Stimulated activated CD8-positive, alpha-beta memory T cell treated with anti-CD3 and anti-CD28 coated beads, Interleukin-7, amount 100 ng/mL, for 1 hour (primary cell): ENCODE measurements at regions not wholly inside any gene's neighbourhood (a gene's known extent, or its start where the extent isn't known, plus 50 kb on each side); places are given as distances from the start of the nearest gene placed in this dataset.
"Not testable (repeated sequence)": the region's sequence is repeated elsewhere in the genome, so short reads cannot be mapped to it uniquely, and the experiment has no call there.

Experiments
- DNase-seq, 2 donors: peaks; one replicate each; pipeline ENCODE4 v3.0.0-alpha.2; 2020; ENCODE audit warnings: low read depth in 2 of 2

DNA sequence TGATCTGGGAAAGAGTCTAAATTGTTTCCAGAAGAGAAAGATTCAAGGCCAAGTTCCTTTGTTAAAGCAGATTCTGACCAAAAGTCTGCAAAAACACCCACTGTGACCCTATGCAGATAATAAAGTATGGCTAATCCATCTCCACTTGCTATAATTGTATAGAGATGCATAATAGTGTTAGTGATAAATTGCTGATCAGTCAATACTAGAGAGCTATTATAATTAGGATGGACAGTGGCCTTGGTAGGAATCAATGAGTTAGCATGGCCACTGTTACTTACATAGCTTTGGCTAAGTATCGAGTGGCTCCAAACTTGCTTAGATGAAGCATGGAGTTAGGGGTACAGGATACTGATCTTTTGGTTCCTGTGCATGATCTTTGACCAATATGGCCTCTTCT, 683.4 kb upstream of the MEF2C start:
- no peak for DNase-seq

DNA sequence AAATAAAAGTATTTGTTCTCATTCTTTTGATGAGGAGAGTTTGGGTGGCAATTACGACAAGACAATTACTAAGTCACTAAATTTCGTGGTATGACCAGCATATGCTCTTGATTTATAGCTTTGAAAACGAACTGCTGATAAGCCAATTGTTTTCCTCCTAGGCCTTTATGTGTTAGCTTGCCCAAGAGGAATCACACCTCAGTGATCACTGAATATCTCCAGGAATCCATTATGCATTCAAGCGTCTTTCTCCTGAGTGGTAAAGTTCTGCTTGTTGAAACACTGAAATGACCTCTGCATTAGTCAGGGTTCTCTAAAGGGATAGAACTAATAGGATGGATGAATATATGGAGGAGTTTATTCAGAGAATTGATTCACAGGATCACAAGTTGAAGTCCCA, 677.7 kb upstream of the MEF2C start:
- no peak for DNase-seq

DNA sequence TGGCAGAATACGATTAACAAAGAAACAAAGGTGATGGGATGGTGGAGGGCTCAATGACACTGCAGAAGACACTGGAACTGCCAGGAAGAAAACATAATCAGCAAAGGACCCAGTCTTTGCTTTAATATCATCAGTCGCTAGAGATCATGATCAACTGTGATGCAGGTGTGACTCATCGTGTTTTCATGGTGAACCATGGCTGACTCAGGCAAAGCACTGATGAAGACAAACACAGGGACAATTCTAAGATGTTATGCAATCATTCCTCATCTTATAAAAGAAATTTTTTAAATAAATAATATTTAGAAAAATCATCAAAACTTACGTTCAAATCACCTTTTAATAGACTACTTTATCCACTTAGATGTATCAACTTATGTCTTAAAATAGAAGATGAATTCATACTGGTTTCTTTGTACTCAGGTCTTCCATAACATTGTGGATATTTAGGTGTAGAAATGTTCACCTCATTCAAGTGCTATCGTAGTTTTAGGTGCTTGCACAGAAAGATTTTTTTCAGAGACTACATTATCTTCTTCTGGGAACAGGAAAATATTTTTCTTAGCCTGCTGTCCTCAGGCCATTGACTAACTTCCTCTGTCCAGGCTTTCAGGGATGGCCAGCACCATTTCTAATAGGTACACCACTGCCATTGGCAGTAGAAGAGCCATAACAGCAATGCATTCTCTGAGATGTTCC, 673.4 kb upstream of the MEF2C start:
- DNase-seq: no peak

GRCh38 chr5:89546657-89547056, 663.7 kb upstream of the MEF2C start:
- no peak for DNase-seq

DNA sequence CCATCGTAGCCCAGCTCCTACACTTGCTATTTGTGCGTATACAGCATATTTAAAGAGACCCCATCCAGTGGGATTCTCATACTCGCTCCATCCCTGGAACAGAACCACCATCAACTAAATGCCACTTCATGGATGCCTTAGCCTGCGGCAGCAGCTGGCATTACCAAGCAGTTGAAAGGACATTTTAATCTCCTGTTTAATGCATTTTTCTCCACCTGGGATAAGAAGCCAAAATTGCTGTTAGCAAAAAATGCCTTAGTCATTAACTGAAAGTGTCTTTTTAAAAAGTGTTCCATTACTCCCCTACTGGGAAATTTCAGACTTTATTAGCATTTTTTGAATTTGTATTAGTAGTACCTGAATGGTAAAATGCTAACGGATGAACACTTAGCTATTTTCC, 662.6 kb upstream of the MEF2C start:
- no peak for DNase-seq

- no peak for DNase-seq
Measured at GRCh38 chr5:89545076-89545475, 662.1 kb upstream of the MEF2C start.

GRCh38 chr5:89542736-89543135, 659.8 kb upstream of the MEF2C start:
- no peak for DNase-seq

- DNase-seq: no peak
Measured at GRCh38 chr5:89537800-89538199, 654.8 kb upstream of the MEF2C start.

- no peak for DNase-seq
Measured at GRCh38 chr5:89536020-89536419, 653.0 kb upstream of the MEF2C start.

GRCh38 chr5:89535411-89535810, 652.4 kb upstream of the MEF2C start:
- no peak for DNase-seq

GRCh38 chr5:89534331-89534730, 651.3 kb upstream of the MEF2C start:
- DNase-seq: no peak

GRCh38 chr5:89524785-89525184, 641.8 kb upstream of the MEF2C start:
- DNase-seq: no peak

- DNase-seq: not testable (repeated sequence)
Measured at GRCh38 chr5:89523867-89524266, 640.9 kb upstream of the MEF2C start.

GRCh38 chr5:89520771-89521170, 637.8 kb upstream of the MEF2C start:
- DNase-seq: no peak

GRCh38 chr5:89513299-89514044, 630.5 kb upstream of the MEF2C start:
- DNase-seq: no peak

DNA sequence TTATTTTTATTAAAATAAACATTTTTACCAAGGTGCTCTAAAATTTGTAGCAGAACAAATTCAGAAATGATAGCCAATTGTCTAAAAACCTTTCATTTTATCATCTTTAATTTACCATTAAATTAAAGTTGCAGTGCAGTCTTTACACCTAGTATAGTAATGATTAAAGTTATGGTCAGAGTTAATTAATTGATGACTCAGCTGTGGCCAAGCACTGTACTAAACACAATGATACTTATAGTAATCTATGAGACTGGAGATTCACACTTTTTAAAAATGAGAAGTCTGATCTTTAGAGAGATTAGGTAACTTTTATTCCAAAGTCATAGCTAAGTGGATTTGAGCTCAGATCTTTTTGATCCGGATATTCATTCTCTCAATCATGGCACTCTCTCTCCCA, 621.1 kb upstream of the MEF2C start:
- DNase-seq: no peak

- no peak for DNase-seq
Measured at GRCh38 chr5:89499787-89500186, 616.8 kb upstream of the MEF2C start.

DNA sequence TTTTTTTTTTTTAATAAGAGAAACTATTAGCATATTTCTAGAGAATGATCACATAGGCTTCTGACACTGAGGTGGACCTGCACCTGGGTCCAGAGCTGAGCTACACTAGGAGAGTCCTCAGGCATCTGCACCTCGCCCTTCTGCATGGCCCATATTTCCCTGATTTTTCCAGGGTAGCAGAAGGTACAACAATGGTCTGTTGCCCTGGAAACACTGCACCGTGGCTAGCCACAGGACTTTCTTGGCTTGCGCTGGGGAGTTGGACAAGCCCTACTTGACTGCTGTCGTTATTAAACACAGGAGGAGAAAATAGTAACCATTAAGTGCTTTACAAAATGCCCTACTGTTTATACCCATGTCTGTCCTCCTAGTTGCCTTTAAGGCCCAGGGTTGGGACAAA, 615.7 kb upstream of the MEF2C start:
- no peak for DNase-seq

- no peak for DNase-seq
Measured at GRCh38 chr5:89493414-89493813, 610.4 kb upstream of the MEF2C start.

GRCh38 chr5:89484962-89485361, 602.0 kb upstream of the MEF2C start:
- DNase-seq: no peak

- DNase-seq: no peak
Measured at GRCh38 chr5:89480406-89481007, 597.5 kb upstream of the MEF2C start.

DNA sequence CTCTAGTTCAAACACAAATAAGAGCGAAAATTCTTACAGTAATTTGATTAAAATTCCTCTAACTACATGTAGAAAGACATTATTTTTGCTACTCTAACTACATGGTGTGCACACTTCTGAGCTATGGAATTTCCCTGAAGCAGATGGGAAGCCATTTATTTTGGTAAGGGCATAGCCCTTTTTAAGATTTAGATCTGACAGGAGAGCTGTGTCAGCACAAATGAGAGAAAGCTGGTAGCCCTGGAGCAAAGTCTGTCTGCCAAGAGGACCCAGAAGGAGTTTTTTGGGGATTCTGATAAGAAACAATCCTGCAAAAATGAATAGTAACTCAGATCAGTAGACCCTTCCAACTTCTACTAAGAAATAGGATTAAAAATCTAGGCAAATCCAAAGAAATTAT, 595.9 kb upstream of the MEF2C start:
- DNase-seq: no peak

- no peak for DNase-seq
Measured at GRCh38 chr5:89473196-89473595, 590.2 kb upstream of the MEF2C start.
